Urothelium cell line (cell line): ENCODE measurements at regions not wholly inside any gene's neighbourhood (a gene's known extent, or its start where the extent isn't known, plus 50 kb on each side); places are given as distances from the start of the nearest gene placed in this dataset.
A peak's percentile ranks its signal among the peaks of the same experiment; 100 is the strongest.

Source experiments
- DNase-seq: peaks from one replicate; pipeline ENCODE4 v3.0.0; 2011; ENCODE audit warnings: low spot score, mixed read lengths
- FAIRE-seq: peaks from 2 replicates; lab custom pipeline; 2011; peaks lifted over from hg19 to GRCh38; lab: Jason Lieb, UNC

DNA sequence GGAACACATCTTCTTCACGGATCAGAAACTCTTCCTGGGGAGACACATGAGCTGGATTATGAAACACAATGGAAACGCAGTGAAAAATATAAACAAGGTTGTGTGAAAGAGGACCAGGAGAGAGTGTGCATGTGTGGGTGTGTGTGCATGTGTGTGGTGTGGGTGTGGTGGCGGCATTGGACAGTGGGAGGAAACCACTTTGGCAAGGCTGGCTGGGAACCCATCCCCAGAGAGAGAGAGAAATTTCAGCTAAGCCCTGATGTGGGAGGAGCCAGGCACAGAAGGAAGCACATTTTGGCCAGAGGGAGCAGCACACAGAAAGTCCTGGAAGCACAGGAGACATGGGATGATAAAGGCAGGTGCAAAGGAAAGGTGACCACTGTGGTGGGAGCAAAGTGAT is 147.6 kb upstream of the COPS8 start:
- no peak for DNase-seq

DNA sequence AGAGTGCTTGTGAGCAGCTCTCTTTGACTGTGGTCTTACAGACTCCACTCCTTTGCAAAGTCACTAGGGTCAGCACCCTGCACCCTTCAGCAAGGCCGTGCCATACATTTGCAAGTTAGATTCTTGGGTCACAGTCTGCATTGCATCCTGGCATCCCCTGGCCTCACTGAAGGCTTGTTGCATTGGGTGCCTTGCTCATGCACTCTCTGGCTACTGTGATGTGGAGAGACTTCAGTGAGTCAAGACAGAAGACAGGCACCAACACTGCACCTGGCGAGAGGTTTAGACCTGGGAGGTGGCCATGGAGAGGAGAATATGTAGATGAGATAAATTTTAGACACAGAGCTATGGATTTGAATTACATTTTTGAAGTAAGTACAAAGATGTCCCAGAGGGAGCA is 146.4 kb upstream of the COPS8 start:
- FAIRE-seq: no peak
- DNase-seq: no peak

More for the DNA sequence above, 147.6 kb upstream of the COPS8 start:
- FAIRE-seq: peak; percentile 44

DNA sequence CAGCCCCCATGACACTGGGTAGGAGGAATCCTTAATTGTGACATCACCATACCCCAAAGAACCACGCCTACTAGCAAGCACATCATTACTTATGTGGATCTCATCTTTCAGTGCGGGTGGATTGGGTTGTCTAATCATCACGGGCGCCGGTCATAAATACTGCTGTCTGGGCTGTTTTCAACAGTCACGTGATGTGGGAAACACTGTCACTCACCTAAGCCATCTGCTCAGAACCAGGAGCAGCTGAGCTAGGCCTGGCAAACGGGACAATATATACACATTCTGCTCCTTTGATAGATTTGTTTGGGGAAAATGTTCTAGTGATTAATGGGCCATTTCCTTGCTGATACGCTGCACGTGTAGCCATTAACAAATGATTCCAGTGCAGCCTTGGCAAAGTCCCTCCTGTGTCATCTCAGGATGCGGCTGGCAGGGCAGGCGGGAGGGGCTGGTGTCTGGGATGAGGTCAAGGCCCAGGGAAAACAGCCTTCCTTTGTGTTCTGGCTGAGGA is 145.9 kb upstream of the COPS8 start:
- FAIRE-seq: no peak

DNA sequence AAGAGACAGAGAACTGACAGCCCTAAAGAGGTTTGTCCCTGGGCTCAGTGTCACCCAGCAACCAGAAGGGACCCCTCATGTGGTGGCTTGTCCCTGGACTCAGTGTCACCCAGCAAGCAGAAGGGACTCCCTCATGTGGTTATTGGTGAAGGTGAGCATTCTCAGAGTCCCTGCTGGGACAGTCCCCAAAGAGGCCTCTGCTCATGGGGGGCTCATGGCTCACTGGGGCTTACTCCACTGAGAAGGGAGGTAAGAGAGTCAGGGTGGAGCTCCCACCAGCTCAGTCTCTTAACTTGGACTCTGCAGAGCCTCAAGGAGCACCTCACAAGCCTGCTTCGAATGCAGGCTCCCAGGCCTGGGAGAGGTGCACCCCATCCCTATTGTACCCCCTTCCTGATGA is 145.2 kb upstream of the COPS8 start:
- FAIRE-seq (no peak), DNase-seq (no peak)

More for the DNA sequence above, 145.9 kb upstream of the COPS8 start:
- DNase-seq: no peak

DNA sequence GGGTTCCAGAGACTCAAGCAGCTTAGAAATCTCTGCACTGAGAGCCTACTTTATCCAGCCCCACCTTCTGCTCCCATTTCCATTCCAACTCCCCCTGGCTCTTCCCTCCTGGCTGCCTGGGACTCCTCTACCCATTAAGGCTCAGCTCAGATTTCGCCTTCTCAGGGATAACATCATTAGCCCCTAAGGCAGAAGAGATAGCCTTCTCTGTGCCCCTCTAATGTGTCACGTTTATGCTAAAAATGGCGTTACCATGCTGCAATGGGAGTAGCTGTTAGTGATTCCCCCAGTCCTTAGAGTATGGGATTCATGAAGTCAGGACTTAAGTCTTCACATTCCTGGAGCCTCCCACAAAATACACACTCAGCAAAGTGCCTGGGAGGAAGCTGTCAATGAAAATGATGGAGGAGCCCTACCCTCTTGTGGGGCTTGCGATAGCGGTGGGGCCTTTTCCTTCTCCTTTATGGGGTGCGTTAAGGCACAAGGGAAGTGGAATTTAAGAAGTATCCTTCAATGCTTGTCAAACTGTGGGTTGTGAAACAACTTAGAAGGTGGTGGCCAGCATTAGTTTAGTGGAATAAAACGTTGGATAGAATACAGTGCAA is 144.7 kb upstream of the COPS8 start:
- FAIRE-seq: no peak
- DNase-seq: no peak

DNA sequence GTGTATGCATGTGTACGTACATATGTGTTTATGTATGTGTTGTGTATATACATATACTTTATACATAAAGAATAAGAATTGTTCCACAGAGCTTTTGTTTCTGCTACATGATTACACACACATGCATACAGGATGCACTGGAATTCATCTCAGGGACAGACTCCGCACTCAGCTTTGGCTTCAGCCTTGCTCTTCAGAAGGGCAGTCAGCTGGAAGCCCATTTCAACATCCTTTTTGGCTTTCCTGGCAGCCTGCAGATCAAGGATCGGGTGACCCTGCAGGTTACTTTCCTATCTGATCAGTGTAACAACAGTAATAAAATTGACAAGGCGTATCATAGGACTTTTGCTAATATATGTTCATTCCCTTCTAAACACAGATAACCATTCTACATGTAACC is 144.1 kb upstream of the COPS8 start:
- no peak for FAIRE-seq
- DNase-seq: no peak

DNA sequence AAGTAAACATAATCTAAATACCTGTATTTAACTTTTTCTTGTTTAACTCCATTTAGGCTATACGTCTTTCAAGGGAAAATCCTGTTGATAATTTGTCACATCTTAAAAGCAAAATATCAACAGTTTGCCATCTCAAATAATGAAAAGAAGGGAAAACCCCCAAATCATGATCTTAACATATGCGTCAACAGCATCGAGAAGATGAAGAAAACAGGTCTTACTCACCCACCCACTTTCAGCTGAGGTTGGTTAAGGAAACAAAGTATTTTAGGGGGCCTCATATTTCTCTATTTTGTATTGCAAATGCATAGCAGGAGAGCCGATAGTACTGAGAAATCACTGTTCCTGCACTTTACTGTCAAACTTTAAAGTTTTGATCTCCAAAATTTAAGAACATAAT is 143.1 kb upstream of the COPS8 start:
- DNase-seq (no peak), FAIRE-seq (no peak)

DNA sequence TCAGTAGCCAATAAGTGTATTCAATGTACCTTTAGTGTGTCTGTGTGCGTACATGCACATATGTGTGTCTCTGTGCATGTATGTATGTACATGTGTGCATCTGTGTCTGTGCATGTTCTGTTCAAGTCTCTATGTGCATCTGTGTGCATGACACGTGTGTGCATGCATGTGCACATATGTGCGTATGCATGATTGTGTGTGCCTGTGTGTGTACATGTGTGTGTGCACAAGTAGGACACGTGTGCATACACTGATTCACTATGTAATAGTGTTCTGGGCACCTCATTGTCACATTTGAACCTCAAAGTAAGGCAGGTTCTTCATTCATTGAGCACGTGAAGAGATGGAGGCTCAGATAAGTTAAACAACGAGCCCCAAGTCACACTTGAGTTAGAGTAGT is 142.6 kb upstream of the COPS8 start:
- no peak for DNase-seq
- peak; percentile 5 for FAIRE-seq

DNA sequence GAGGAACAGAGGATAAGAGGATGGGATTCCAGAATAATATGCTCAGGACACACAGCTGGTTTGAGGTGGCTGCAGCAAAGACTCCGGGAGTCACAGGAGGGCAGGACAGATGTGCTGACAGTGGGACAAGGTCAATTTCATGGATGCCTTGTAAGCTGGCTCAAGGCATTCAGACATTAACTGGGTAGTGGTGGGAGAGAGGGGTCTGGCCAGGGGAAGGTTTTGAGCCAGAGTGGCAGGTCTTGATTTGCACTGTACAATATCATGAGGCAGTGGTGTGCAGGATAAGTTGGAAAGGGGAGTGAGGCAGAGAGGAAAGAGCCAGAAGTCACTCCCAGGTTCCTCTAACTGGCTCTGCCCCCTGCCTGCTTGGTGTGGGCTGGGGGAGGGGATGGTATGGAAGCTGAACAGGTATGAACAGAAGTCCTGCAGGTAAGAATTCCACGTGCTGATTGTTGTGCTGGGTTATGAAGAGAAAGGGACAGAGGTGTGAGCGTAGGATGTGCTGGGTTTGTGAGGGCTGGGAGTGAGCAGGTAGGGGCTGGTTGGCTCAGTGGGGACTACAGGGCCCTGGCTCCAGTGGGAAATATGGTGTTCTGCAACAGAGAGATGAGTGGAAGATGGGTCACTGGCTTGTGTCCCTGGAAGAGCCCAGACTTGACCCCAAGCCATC is 141.7 kb upstream of the COPS8 start:
- FAIRE-seq (no peak), DNase-seq (no peak)

DNA sequence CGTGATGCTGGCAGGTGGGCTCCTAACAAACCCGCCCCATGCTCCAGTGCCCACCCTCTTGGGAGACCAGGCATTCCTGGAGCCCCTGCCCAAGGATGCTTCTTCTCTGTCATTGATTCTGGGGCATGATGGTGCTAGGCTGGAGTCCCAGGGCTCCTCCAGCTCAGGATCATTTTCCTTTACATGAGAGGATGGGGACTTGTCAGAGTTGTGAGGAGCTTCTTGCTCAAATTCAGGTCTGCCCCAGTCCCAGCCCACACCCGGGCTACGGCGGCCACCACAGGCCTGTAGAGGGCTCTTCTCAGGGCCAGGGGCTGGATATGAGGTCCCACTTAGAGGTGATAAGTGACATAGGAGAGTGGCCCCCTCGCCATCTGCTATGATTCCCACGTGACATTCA is 141.1 kb upstream of the COPS8 start:
- DNase-seq (no peak), FAIRE-seq (no peak)

DNA sequence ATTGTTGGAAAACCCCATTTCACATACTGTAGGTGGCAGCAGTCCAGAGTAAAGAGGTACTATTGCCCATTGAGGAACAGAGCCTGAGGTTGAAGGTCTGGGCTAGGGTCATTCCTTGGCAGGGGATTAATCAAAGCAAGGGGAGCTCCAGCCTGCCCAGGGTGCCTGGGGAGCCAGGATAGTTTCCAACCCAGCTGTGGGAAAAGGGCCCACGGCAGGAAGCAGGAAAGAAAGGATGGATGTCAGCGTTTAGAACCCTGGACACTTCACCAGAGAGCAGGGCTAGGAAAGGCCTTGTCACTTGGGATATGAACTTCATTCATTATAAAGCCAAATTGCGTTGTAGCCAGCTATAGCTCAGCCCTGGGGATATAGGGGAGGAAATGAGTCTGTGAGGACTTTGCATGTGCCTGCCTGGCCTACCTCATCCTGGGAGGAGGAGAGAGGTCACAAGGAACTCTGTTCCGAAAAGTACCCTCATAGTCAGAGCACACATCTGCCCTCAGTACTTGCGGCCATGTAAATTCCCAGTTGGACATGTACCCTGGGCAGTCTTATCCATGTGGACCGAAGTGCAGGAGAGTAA is 140.2 kb upstream of the COPS8 start:
- no peak for FAIRE-seq

DNA sequence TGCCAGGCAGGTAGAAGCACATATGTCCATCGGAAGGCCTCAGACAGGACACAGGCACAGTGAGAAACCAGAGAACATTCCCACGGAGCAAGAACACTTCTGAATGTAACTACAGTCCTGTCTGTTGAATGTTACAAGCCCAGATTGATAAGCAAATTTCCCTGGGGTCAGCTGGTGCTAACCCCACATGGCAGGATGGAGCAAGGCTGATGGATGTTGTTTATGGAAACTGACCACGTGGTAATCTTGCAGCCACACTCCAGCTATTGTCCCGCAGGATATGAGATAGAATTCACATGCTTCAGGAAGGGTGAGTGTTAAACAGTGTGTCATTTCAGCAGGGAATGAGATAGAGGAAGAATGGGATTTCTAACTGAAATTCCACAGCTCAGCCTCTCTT is 138.8 kb upstream of the COPS8 start:
- FAIRE-seq (no peak), DNase-seq (no peak)

More for the DNA sequence above, 140.2 kb upstream of the COPS8 start:
- DNase-seq: no peak

DNA sequence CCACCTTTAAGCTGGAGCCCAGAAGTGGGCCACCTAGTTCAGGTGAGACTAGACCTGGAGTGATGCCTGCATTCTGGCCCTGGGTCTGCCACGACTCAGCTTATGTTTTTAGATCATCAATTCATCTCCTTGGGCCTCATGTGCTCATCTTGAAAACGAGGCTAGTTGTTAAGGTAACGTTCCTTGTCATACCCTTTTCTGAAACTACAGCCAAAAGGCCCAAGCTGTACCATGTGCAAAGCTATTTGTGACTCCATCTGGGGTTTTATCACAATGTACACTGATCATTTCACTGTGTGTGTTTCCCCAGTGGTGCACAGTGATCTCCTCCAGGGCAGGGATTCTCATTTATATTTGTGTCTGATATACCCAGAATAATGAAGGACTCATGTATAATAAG is 138.4 kb upstream of the COPS8 start:
- no peak for FAIRE-seq

DNA sequence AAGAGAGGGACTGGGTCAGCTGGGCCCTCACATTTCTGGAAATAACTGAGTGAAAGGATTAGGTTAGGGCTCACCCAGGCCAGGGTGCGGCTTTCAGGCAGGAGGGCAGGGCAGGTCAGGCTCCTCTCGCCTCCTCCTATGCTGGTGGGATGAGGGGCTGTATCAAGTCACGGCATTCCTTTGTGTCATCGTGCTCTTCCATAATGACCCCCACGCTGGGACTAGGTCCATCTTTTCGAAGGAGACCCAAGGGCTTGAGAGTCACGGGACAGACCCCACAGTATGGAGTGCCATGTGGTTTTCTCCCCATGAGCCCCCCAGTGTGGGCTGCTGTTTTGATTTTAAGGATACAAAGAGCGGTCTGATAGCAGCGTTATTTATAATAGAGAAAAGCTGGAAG is 137.8 kb upstream of the COPS8 start:
- DNase-seq (no peak), FAIRE-seq (no peak)

More for the DNA sequence above, 138.4 kb upstream of the COPS8 start:
- no peak for DNase-seq

DNA sequence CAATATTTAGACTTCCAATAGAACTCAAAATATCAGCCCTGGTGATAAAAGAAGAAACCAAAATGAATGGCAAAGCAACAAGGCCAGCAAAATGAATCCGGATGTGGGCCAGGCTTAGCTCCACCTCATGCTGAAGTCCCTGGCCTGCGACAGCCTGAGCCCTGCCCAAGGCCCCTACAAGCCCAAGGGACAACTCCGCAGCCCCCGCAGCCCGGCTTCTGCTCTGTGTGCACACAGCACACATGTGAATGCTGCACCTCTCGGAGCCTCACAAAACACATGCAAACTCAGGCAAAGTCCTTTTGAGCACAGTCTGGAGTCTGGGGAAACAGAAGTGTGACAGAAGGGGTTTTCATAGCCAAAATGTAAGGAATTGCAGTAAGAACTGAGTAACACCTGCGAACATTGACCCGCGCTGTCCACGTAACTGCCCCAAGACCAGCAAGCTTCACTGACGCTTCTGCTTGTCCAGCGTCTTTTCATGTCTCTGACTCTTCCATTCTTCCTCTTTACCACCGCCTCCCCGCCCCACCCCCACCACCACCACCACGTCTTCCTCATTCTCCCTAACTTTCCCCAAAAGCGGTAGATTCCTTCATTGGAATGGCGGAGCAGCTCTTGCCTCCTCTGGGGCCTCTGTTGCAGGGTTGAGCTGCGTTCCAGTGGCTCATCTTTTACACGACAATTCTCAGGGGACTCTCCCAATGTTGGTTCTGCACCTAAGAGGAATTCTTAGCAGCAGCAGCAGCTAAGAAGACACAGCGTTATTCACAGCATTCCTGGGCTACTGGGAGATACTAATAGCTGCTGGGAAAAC is 136.4 kb upstream of the COPS8 start:
- DNase-seq: no peak
- no peak for FAIRE-seq

DNA sequence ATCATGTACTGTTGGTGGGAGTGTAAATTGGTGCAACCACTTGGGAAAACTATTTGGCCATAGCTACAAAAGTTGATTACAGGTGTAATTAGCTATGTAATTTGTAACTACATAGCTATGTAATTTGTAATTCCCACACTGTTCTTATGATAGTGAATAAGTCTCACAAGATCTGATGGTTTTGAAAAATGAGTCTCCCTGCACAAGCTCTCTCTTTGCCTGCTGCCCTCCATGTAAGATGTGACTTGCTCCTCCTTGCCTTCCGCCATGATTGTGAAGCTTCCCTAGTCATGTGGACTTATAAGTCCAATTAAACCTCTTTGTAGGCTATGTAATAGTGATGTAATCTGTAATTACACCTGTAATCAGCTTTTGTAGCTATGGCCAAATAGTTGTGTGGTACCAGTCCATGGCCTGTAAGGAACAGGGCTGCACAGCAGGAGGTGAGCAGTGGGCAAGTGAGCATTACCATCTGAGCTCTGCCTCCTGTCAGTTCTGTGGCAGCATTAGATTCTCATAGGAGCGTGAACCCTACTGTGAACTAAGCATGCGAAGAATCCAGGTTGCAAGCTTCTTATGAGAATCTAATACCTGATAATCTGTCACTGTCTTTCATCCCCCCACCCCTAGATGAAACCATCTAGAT is 133.7 kb upstream of the COPS8 start:
- FAIRE-seq: no peak
- DNase-seq: no peak

DNA sequence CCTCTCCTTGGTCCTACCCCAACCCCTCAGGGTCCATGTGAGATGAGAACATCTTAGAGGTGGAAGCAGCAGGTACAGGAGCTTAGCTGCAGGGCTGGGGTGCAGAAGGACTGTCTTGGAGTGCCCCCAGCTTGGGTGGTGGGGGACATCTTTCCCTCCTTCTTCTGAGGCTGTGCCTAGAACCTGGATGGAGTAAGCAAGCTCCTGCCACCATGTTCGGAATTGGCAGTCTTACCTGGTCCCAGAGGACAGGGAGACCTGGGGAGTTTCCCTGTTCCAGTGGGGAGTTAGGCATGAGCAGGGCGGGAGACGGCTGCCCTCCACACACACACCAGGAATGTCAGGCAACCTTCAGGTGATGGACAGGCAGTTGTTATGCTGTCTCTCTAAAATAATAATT is 131.0 kb upstream of the COPS8 start:
- no peak for DNase-seq
- FAIRE-seq: no peak

DNA sequence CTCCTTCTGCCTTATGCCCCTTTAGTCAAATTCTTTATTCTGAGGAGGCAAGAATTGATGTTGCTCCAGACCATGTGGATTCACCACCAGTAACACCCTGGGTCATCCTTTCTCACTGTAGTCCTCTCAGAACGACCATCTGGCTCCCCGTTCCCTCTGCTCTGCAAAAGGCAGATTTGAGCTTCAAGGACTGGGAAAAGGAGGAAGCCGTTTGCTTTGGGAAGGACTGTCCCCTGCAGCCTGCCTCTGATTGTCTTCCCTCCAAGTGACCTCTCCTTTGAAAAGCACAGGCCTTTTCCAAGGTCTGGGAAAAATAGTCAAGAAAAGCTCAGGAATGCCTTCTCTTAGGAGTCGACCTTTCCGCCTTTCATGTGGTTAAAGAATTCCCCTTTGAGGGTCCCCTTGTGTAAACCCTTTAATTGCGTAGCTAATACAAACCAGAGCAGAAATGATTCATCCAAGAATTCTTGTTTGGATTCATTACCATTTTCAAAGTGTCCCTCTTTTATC is 130.1 kb upstream of the COPS8 start:
- DNase-seq: no peak
- FAIRE-seq: no peak

DNA sequence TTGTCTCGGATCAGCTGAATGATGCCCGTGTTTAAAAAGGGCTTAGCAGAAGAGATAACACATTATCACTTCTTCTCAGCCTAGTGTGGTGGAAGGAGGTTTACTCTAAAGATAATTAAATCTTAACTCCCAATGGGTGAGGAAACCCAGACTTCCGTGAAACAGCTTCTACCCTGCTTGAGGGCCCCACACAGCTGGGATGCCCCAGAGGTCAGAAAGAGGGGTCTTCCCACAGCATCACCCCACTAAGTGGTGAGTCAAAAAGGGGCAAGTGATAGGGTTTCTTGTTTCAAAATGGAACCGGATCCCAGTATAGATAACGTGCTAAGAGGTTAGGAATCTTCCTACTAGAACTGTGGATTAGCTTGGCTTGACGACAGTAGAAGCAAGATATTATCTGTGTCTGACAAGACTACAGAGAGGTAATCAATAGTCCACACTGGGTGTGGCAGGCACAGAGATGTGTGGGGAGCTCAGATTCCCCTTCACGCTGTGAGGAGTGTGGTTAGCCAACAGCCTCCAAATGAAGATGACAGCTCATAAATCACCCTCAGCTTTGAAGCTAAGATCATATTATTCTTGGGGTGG is 129.6 kb upstream of the COPS8 start:
- no peak for DNase-seq
- no peak for FAIRE-seq

DNA sequence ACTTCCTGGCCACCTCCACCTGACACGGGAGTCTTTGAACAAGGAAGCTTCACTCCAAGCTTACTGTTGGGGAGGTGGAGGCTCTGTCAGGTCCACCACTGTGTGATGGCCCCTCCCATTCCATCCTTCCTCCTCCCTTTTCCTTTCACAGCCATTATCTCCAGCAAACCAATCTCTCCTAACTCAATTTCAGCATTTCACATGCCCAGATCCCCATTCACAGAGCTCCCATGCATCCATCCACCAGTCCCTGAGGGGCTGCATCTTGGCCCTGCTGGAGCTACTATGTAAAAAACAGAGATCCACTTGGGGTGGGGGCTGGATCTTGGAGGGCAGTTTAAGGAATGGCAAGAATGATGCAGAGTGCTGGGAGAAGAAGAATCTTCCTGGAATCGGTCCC is 129.0 kb upstream of the COPS8 start:
- FAIRE-seq (no peak), DNase-seq (no peak)
